ENCODE measurements at regions not wholly inside any gene's neighbourhood (a gene's known extent, or its start where the extent isn't known, plus 50 kb on each side); places are given as distances from the start of the nearest gene placed in this dataset.

GRCh38 chr5:180435594-180435993 lies 58.6 kb upstream of the CNOT6 start:
- Histone ChIP-seq H3K4me1 (ENCODE audit: control insufficient read depth in 1 of 2, insufficient read depth in 2 of 2, low read length in 2 of 2) (no peaks in the 10 kb centered on the region), H3K79me2 (ENCODE audit: insufficient read depth, low read length) (no peaks in the 10 kb centered on the region), H3K27me3 (ENCODE audit: insufficient read depth, low read length) (no peaks in the 10 kb centered on the region), H3K9ac (ENCODE audit: low read length) (no peak overlapping the region), H3K4me2 (ENCODE audit: low read length) (no peak overlapping the region), H4K20me1 (ENCODE audit: insufficient read depth) (no peaks in the 10 kb centered on the region), H3K9me2 (ENCODE audit: insufficient read depth) (no peaks in the 10 kb centered on the region), H3K27ac (ENCODE audit: low read depth, low read length) (no peak overlapping the region), H3K9me3 (ENCODE audit: control insufficient read depth in 1 of 2, insufficient read depth in 1 of 2, low read depth in 1 of 2, low read length in 2 of 2) (no peaks in the 10 kb centered on the region), H2AFZ (ENCODE audit: low read depth, low read length, poor library complexity, severe bottlenecking) (no peak overlapping the region), H3K36me3 (ENCODE audit: control insufficient read depth in 1 of 2, insufficient read depth in 2 of 2, low read length in 2 of 2) (no peaks in the 10 kb centered on the region), H3K4me3 (replicated peaks in 1 of 2; ENCODE audit: low read depth in 1 of 2, low read length in 2 of 2) (no peak overlapping the region)
- TF ChIP-seq JUND (IDR thresholded peaks at IDR 0.05) (no peak), FOSL1 (IDR thresholded peaks at IDR 0.05; ENCODE audit: low read depth) (no peak), MAX (IDR thresholded peaks at IDR 0.05) (no peak), ZNF274 (IDR thresholded peaks at IDR 0.05; ENCODE audit: low read depth, low read length) (no peak)
- TF ChIP-seq, protein P1, sequence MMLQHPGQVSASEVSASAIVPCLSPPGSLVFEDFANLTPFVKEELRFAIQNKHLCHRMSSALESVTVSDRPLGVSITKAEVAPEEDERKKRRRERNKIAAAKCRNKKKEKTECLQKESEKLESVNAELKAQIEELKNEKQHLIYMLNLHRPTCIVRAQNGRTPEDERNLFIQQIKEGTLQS (IDR thresholded peaks at IDR 0.05): no peak
- intact Hi-C loops (cut with micrococcal nuclease): no loop called here
- no TSS peak for BruUV-seq (replicated peaks)
- DNase-seq (ENCODE audit: low read depth, low spot score): no peak
- POLR2A ChIA-PET: no interaction called here
- no peak for ATAC-seq
- CTCF ChIA-PET: no interaction called here
- RAD21 ChIA-PET (ENCODE audit: low non-redundant PET in 1 of 2, low total read pairs in 2 of 2, uncharacterized antibody in 2 of 2, unreplicated experiment in 2 of 2): no interaction called here

DNA sequence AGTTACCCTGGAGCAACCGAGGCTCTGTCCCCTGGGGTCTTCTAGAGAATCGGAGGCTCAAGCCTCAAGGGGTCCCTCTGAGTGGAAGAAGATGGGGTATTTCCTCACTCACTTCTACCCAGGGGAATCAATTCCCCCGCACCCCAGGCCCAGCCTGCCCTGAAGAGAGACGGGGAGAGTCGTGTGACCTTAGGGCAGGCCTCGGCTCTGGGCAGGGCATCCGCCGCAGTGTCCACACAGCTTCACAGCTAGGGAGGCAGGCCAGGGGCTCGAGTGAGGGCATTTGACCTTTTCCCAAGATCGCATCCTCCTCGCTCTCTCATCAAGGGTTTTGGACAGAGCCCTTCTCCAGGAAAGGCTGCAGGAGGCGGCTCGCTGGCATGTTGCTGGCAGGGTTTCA lies 57.9 kb upstream of the CNOT6 start:
- Histone ChIP-seq H3K4me3 (replicated peaks in 1 of 2; ENCODE audit: low read depth in 1 of 2, low read length in 2 of 2) (no peak overlapping the region), H3K36me3 (ENCODE audit: control insufficient read depth in 1 of 2, insufficient read depth in 2 of 2, low read length in 2 of 2) (no peaks in the 10 kb centered on the region), H2AFZ (ENCODE audit: low read depth, low read length, poor library complexity, severe bottlenecking) (no peak overlapping the region), H3K9me2 (ENCODE audit: insufficient read depth) (no peaks in the 10 kb centered on the region), H3K4me2 (ENCODE audit: low read length) (no peak overlapping the region), H3K79me2 (ENCODE audit: insufficient read depth, low read length) (no peaks in the 10 kb centered on the region), H3K4me1 (ENCODE audit: control insufficient read depth in 1 of 2, insufficient read depth in 2 of 2, low read length in 2 of 2) (no peaks in the 10 kb centered on the region), H4K20me1 (ENCODE audit: insufficient read depth) (no peaks in the 10 kb centered on the region), H3K9me3 (ENCODE audit: control insufficient read depth in 1 of 2, insufficient read depth in 1 of 2, low read depth in 1 of 2, low read length in 2 of 2) (no peaks in the 10 kb centered on the region), H3K9ac (ENCODE audit: low read length) (no peak overlapping the region), H3K27me3 (ENCODE audit: insufficient read depth, low read length) (no peaks in the 10 kb centered on the region), H3K27ac (ENCODE audit: low read depth, low read length) (no peak overlapping the region)
- intact Hi-C loops (cut with micrococcal nuclease): no loop called here
- BruUV-seq (replicated peaks): no TSS peak
- ChIA-PET CTCF (no interaction called here), RAD21 (ENCODE audit: low non-redundant PET in 1 of 2, low total read pairs in 2 of 2, uncharacterized antibody in 2 of 2, unreplicated experiment in 2 of 2) (no interaction called here), POLR2A (no interaction called here)
- no peak for DNase-seq (ENCODE audit: low read depth, low spot score)
- no peak for ATAC-seq
- TF ChIP-seq SRF (IDR thresholded peaks at IDR 0.05; ENCODE audit: low read depth) (no peak), ELF1 (IDR thresholded peaks at IDR 0.05; ENCODE audit: borderline replicate concordance, low read depth) (no peak), CTCF (IDR thresholded peaks at IDR 0.05 in 2 of 3, conservative IDR thresholded peaks at IDR 0.05 in 1 of 3; ENCODE audit: borderline replicate concordance in 1 of 3, insufficient read depth in 1 of 3, low read depth in 2 of 3, low read length in 2 of 3) (no peak), SP1 (IDR thresholded peaks at IDR 0.05; ENCODE audit: low read depth) (no peak), FOSL1 (IDR thresholded peaks at IDR 0.05; ENCODE audit: low read depth) (no peak), CEBPB (IDR thresholded peaks at IDR 0.05; ENCODE audit: low read depth) (no peak), TCF7L2 (IDR thresholded peaks at IDR 0.05; ENCODE audit: borderline replicate concordance, extremely low read depth, insufficient read depth, insufficient read length) (no peak), ZFX (IDR thresholded peaks at IDR 0.05) (no peak), ZBTB33 (IDR thresholded peaks at IDR 0.05; ENCODE audit: extremely low read depth, insufficient replicate concordance, low read length) (no peak), RAD21 (IDR thresholded peaks at IDR 0.05; ENCODE audit: low read depth) (no peak), POLR2A (IDR thresholded peaks at IDR 0.05; ENCODE audit: borderline replicate concordance, extremely low read depth, insufficient read depth, insufficient read length) (no peak), ZNF274 (IDR thresholded peaks at IDR 0.05; ENCODE audit: low read depth, low read length) (no peak), EZH2phosphoT487 (IDR thresholded peaks at IDR 0.05; ENCODE audit: borderline replicate concordance) (no peak), SIN3A (IDR thresholded peaks at IDR 0.05; ENCODE audit: low read depth) (no peak), JUND (IDR thresholded peaks at IDR 0.05) (no peak), MAX (IDR thresholded peaks at IDR 0.05) (no peak)
- TF ChIP-seq, protein P1 (IDR thresholded peaks at IDR 0.05): no peak
